H1 (cell line): ENCODE measurements at regions not wholly inside any gene's neighbourhood (a gene's known extent, or its start where the extent isn't known, plus 50 kb on each side); places are given as distances from the start of the nearest gene placed in this dataset.

ENCODE experiments used
- CTCF ChIA-PET: fragments of 300-600 bp; sonication (Branson Sonifier 250); formaldehyde crosslinking; loops from one replicate; lab custom pipeline; 2021; ENCODE audit not compliant: partially characterized antibody; lab: Charles Lee
- POLR2A ChIA-PET: fragments of 300-600 bp; sonication (Branson Sonifier 250); formaldehyde crosslinking; loops from one replicate; lab custom pipeline; 2021; ENCODE audit warnings: inconsistent platforms; ENCODE audit not compliant: partially characterized antibody; lab: Charles Lee
- DNase-seq, 2 experiments: peaks; one replicate each; pipeline versions ENCODE4 v3.0.0 to v3.0.0-alpha.2; 2010 to 2022; ENCODE audit warnings: low spot score in 2 of 2, low read depth in 1 of 2, mixed read lengths in 1 of 2
- FAIRE-seq: peaks from 2 replicates; lab custom pipeline; 2011; peaks lifted over from hg19 to GRCh38; lab: Jason Lieb, UNC
- H2AFZ ChIP-seq: 2 replicates; pipeline ENCODE4 v1.8.1; 2012; ENCODE audit warnings: low read length, inconsistent platforms
- H2AK5ac ChIP-seq: 2 replicates; pipeline ENCODE4 v1.6.1; 2013; ENCODE audit warnings: low read depth, low read length
- H2BK120ac ChIP-seq: replicated peaks from 2 replicates; pipeline ENCODE3; 2013; ENCODE audit warnings: low read depth, low read length, inconsistent platforms
- H2BK12ac ChIP-seq: 2 replicates; pipeline ENCODE4 v1.6.1; 2013; ENCODE audit warnings: low read depth, low read length
- H2BK15ac ChIP-seq: 2 replicates; pipeline ENCODE4 v1.6.1; 2013; ENCODE audit warnings: low read length
- H2BK20ac ChIP-seq: 2 replicates; pipeline ENCODE4 v1.6.1; 2013; ENCODE audit warnings: low read length
- H2BK5ac ChIP-seq: 2 replicates; pipeline ENCODE4 v1.6.1; 2013; ENCODE audit warnings: low read depth, low read length
- H3K14ac ChIP-seq: 2 replicates; pipeline ENCODE4 v1.6.1; 2013; ENCODE audit warnings: inconsistent platforms; ENCODE audit not compliant: insufficient read length
- H3K18ac ChIP-seq: 2 replicates; pipeline ENCODE4 v1.6.1; 2013; ENCODE audit warnings: low read length; ENCODE audit errors: extremely low read depth
- H3K23ac ChIP-seq: 2 replicates; pipeline ENCODE4 v1.6.1; 2013; ENCODE audit warnings: inconsistent platforms; ENCODE audit not compliant: insufficient read length
- H3K23me2 ChIP-seq: 2 replicates; pipeline ENCODE4 v1.6.1; 2013; ENCODE audit warnings: low read depth, low read length
- H3K27ac ChIP-seq: 2 replicates; pipeline ENCODE4 v1.6.1; 2011; ENCODE audit warnings: low read depth, low read length, inconsistent platforms
- H3K27me3 ChIP-seq, 4 experiments: replicated peaks in 1 of 4; 1 replicate in 1 of 4; 2 replicates in 3 of 4; pipeline versions ENCODE4 v1.6.1 to v1.8.1; 2011 to 2013; ENCODE audit warnings: low read length in 3 of 4, mild to moderate bottlenecking in 3 of 4, inconsistent platforms in 2 of 4, mixed read lengths in 2 of 4, moderate library complexity in 1 of 4; ENCODE audit not compliant: control insufficient read depth in 3 of 4, insufficient read depth in 3 of 4; ENCODE audit errors: extremely low read depth in 1 of 4
- H3K36me3 ChIP-seq, 4 experiments: 2 replicates each; pipeline versions ENCODE4 v1.6.1 to v1.8.1; 2011 to 2013; ENCODE audit warnings: mild to moderate bottlenecking in 4 of 4, low read length in 3 of 4, moderate library complexity in 2 of 4, control low read depth in 1 of 4, inconsistent platforms in 1 of 4; ENCODE audit not compliant: insufficient read depth in 4 of 4, control insufficient read depth in 2 of 4
- H3K4ac ChIP-seq: replicated peaks from 2 replicates; pipeline ENCODE3; 2013; ENCODE audit warnings: low read length, low read depth, mixed read lengths, inconsistent platforms; ENCODE audit not compliant: insufficient read length
- H3K4me1 ChIP-seq, 4 experiments: replicated peaks in 1 of 4; 1 replicate in 1 of 4; 2 replicates in 3 of 4; pipeline versions ENCODE4 v1.6.1 to v1.8.1; 2011 to 2013; ENCODE audit warnings: low read length in 3 of 4, inconsistent platforms in 2 of 4, mixed read lengths in 1 of 4; ENCODE audit not compliant: insufficient read depth in 4 of 4, control insufficient read depth in 3 of 4
- H3K4me2 ChIP-seq, 2 experiments: 2 replicates each; pipeline versions ENCODE4 v1.6.1 to v1.8.1; 2011 to 2013; ENCODE audit warnings: low read depth in 2 of 2, low read length in 2 of 2, control low read depth in 1 of 2, inconsistent platforms in 1 of 2, mild to moderate bottlenecking in 1 of 2; ENCODE audit not compliant: insufficient read depth in 1 of 2
- H3K4me3 ChIP-seq, 4 experiments: fragments of 200-600, 300-600 bp in 1 of 4; sonication (generic), shearing (Covaris generic), sonication (Bioruptor Twin) in 1 of 4; 2 replicates each; pipeline versions ENCODE4 v1.5.1 to v1.8.1; 2011 to 2016; ENCODE audit warnings: low read length in 4 of 4, low read depth in 3 of 4, control low read depth in 2 of 4, inconsistent platforms in 2 of 4, mild to moderate bottlenecking in 2 of 4, mixed read lengths in 1 of 4, moderate library complexity in 1 of 4; ENCODE audit not compliant: insufficient read depth in 2 of 4; ENCODE audit errors: extremely low read depth in 1 of 4
- H3K56ac ChIP-seq: replicated peaks from 2 replicates; pipeline ENCODE3; 2013; ENCODE audit warnings: low read depth, mild to moderate bottlenecking, mixed read lengths, low read length, inconsistent platforms; ENCODE audit not compliant: insufficient read length
- H3K79me1 ChIP-seq: 2 replicates; pipeline ENCODE4 v1.6.1; 2013; ENCODE audit warnings: low read depth, low read length, control low read depth
- H3K79me2 ChIP-seq, 2 experiments: 2 replicates each; pipeline versions ENCODE4 v1.6.1 to v1.8.1; 2012 to 2013; ENCODE audit warnings: low read length in 2 of 2, mild to moderate bottlenecking in 2 of 2, inconsistent platforms in 1 of 2; ENCODE audit not compliant: insufficient read depth in 2 of 2, control insufficient read depth in 1 of 2
- H3K9ac ChIP-seq, 4 experiments: replicated peaks in 1 of 4; 1 replicate in 1 of 4; 2 replicates in 3 of 4; pipeline versions ENCODE4 v1.6.1 to v1.8.1; 2011 to 2013; ENCODE audit warnings: low read depth in 3 of 4, low read length in 3 of 4, control low read depth in 2 of 4, mild to moderate bottlenecking in 2 of 4, moderate library complexity in 2 of 4, inconsistent platforms in 1 of 4; ENCODE audit errors: extremely low read depth in 1 of 4
- H3K9me3 ChIP-seq, 2 experiments: 2 replicates each; pipeline versions ENCODE4 v1.6.1 to v1.8.1; 2012 to 2013; ENCODE audit warnings: mild to moderate bottlenecking in 2 of 2, moderate library complexity in 2 of 2, control low read depth in 1 of 2, inconsistent platforms in 1 of 2, low read depth in 1 of 2, low read length in 1 of 2, mixed read lengths in 1 of 2; ENCODE audit not compliant: insufficient read depth in 2 of 2
- H4K20me1 ChIP-seq, 2 experiments: replicated peaks in 1 of 2; 2 replicates each; pipeline versions ENCODE3 to v1.8.1; 2011 to 2013; ENCODE audit warnings: inconsistent platforms in 2 of 2, low read length in 2 of 2, mild to moderate bottlenecking in 1 of 2; ENCODE audit not compliant: insufficient read depth in 2 of 2, control insufficient read depth in 1 of 2
- H4K5ac ChIP-seq: 2 replicates; pipeline ENCODE4 v1.6.1; 2013; ENCODE audit warnings: low read length, low read depth, mixed read lengths, inconsistent platforms; ENCODE audit not compliant: insufficient read length
- H4K8ac ChIP-seq: 2 replicates; pipeline ENCODE4 v1.8.0; 2013; ENCODE audit warnings: mild to moderate bottlenecking, moderate library complexity, low read length, inconsistent platforms; ENCODE audit not compliant: insufficient read depth; ENCODE audit errors: extremely low read depth
- H4K91ac ChIP-seq: replicated peaks from 2 replicates; pipeline ENCODE3; 2013; ENCODE audit warnings: low read length, mixed read lengths, inconsistent platforms; ENCODE audit not compliant: insufficient read length
- CREB1 ChIP-seq: IDR thresholded peaks from 2 replicates; pipeline ENCODE4 v1.6.1; 2012; ENCODE audit warnings: inconsistent platforms
- CTBP2 ChIP-seq: IDR thresholded peaks from 2 replicates; pipeline ENCODE4 v1.7.0; 2011; ENCODE audit warnings: borderline replicate concordance, mild to moderate bottlenecking, moderate library complexity, mixed read lengths, low read length; ENCODE audit not compliant: insufficient read depth, insufficient read length
- FOSL1 ChIP-seq: IDR thresholded peaks from 2 replicates; pipeline ENCODE4 v1.6.1; 2011; ENCODE audit warnings: mild to moderate bottlenecking, low read depth, low read length, moderate library complexity; ENCODE audit not compliant: insufficient read depth
- JUN ChIP-seq: IDR thresholded peaks from 2 replicates; pipeline ENCODE4 v1.6.1; 2011; ENCODE audit warnings: low read depth, mild to moderate bottlenecking, improper control_type of control experiment, low read length
- POLR2A ChIP-seq, 2 experiments: IDR thresholded peaks; 1 replicate in 1 of 2; 2 replicates in 1 of 2; pipeline ENCODE4 v1.6.1; 2011; ENCODE audit warnings: low read depth in 2 of 2, low read length in 2 of 2, mild to moderate bottlenecking in 2 of 2; ENCODE audit errors: control extremely low read depth in 1 of 2
- TAF7 ChIP-seq: optimal IDR thresholded peaks from 2 replicates; pipeline ENCODE3; 2011; ENCODE audit warnings: low read depth, mild to moderate bottlenecking, inconsistent platforms, low read length, moderate library complexity, borderline replicate concordance
- ZNF274 ChIP-seq: IDR thresholded peaks from 2 replicates; pipeline ENCODE4 v1.7.0; 2012; ENCODE audit warnings: low read length, borderline replicate concordance; ENCODE audit errors: extremely low read depth
- WGBS, 2 experiments: shearing (Covaris generic) in 1 of 2; methylation state at CpG; one replicate each; pipeline versions ENCODE4 v1.1.6 to v1.1.7; 2013 to 2015; ENCODE audit warnings: low lambda C conversion rate in 2 of 2, mixed read lengths in 2 of 2, inconsistent platforms in 1 of 2, low coverage in 1 of 2, missing lambda C conversion rate in 1 of 2; ENCODE audit not compliant: insufficient replicate concordance in 2 of 2, insufficient coverage in 1 of 2, insufficient read length in 1 of 2; ENCODE audit errors: extremely low coverage in 1 of 2, missing lambda C conversion rate in 1 of 2; 5-methylcytosine and 5-hydroxymethylcytosine counted together
- TF ChIP-seq, protein P1 (sequence below): IDR thresholded peaks from 2 replicates; pipeline ENCODE4 v1.6.1; 2012; ENCODE audit warnings: low read length, inconsistent platforms
- TF ChIP-seq, protein P2 (sequence below), 3 experiments: IDR thresholded peaks; 1 replicate in 2 of 3; 2 replicates in 1 of 3; pipeline versions ENCODE4 v1.5.1 to v1.6.1; 2011; ENCODE audit warnings: low read length in 3 of 3, mild to moderate bottlenecking in 3 of 3, inconsistent platforms in 2 of 3, low read depth in 1 of 3, moderate library complexity in 1 of 3; ENCODE audit not compliant: insufficient read depth in 1 of 3; ENCODE audit errors: control extremely low read depth in 1 of 3

DNA sequence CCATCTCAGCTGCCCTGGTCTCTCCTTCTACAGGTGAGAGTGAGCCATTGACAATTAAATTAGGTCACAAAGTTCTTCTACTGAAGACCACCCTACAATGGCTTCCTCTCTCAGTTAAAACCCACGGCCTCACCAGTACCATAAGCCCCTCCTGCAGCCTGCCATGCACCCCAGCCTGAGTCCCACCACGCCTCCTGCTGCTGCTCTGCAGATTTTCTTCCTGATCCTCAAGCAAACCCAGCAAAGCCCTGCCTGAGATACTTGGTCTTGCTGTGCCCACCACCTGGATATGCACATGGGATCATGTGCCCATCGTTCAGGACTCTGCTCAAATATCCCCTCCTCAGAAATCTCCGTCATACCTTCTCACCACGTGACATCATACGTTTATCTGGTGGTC is 696.6 kb downstream of the RNF144A start:
- POLR2A ChIA-PET = no interaction called here
- Histone ChIP-seq H2AK5ac (no peak overlapping the region), H2BK12ac (no peak overlapping the region), H4K91ac (no peak overlapping the region), H3K56ac (no peak overlapping the region), H3K36me3 (no peaks in the 10 kb centered on the region), H3K27ac (no peak overlapping the region), H2BK120ac (no peak overlapping the region), H3K18ac (no peak overlapping the region), H4K8ac (no peak overlapping the region), H2BK5ac (no peak overlapping the region), H3K27me3 (peaks cover 0 to 1% (median 0%) of the 10 kb centered on the region in 4 experiments; a peak in 1 of 7 replicates), H3K4ac (no peak overlapping the region), H3K4me3 (no peak overlapping the region), H3K79me2 (no peaks in the 10 kb centered on the region), H2BK20ac (no peak overlapping the region), H3K79me1 (no peaks in the 10 kb centered on the region), H3K4me2 (no peak overlapping the region), H3K9ac (no peak overlapping the region), H3K4me1 (no peaks in the 10 kb centered on the region; a peak in 1 of 7 replicates), H4K20me1 (no peaks in the 10 kb centered on the region), H3K9me3 (no peaks in the 10 kb centered on the region), H3K14ac (no peak overlapping the region), H2AFZ (no peak overlapping the region), H3K23ac (no peak overlapping the region), H2BK15ac (no peak overlapping the region), H3K23me2 (no peaks in the 10 kb centered on the region), H4K5ac (no peak overlapping the region)
- FAIRE-seq (no peak), DNase-seq (no peak)
- TF ChIP-seq ZNF274 = no peak
- no peak for TF ChIP-seq FOSL1
- no peak for TF ChIP-seq TAF7
- TF ChIP-seq CTBP2 = no peak
- TF ChIP-seq CREB1 = no peak
- TF ChIP-seq POLR2A (IDR thresholded peaks at IDR 0.05; ENCODE audit: control extremely low read depth in 1 of 2, low read depth in 2 of 2, low read length in 2 of 2) = no peak
- TF ChIP-seq, protein P1, sequence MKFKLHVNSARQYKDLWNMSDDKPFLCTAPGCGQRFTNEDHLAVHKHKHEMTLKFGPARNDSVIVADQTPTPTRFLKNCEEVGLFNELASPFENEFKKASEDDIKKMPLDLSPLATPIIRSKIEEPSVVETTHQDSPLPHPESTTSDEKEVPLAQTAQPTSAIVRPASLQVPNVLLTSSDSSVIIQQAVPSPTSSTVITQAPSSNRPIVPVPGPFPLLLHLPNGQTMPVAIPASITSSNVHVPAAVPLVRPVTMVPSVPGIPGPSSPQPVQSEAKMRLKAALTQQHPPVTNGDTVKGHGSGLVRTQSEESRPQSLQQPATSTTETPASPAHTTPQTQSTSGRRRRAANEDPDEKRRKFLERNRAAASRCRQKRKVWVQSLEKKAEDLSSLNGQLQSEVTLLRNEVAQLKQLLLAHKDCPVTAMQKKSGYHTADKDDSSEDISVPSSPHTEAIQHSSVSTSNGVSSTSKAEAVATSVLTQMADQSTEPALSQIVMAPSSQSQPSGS = no peak
- TF ChIP-seq, protein P2, sequence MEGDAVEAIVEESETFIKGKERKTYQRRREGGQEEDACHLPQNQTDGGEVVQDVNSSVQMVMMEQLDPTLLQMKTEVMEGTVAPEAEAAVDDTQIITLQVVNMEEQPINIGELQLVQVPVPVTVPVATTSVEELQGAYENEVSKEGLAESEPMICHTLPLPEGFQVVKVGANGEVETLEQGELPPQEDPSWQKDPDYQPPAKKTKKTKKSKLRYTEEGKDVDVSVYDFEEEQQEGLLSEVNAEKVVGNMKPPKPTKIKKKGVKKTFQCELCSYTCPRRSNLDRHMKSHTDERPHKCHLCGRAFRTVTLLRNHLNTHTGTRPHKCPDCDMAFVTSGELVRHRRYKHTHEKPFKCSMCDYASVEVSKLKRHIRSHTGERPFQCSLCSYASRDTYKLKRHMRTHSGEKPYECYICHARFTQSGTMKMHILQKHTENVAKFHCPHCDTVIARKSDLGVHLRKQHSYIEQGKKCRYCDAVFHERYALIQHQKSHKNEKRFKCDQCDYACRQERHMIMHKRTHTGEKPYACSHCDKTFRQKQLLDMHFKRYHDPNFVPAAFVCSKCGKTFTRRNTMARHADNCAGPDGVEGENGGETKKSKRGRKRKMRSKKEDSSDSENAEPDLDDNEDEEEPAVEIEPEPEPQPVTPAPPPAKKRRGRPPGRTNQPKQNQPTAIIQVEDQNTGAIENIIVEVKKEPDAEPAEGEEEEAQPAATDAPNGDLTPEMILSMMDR (IDR thresholded peaks at IDR 0.05; ENCODE audit: control extremely low read depth in 1 of 3, insufficient read depth in 1 of 3, low read depth in 1 of 3, low read length in 3 of 3) = no peak
- no peak for TF ChIP-seq JUN
- CTCF ChIA-PET = interaction anchor here (0.6 kb wide), 1 partner anchor 544 kb away, joined by 3 read pairs; no protein-coding TSS in a partner anchor
- 94% methylated on average over 6 of the region's 6 CpGs; no CpG with 5 or more reads in 1 of the 2 experiments for WGBS, 2 experiments
